DND-41 (cell line): ENCODE measurements at regions not wholly inside any gene's neighbourhood (a gene's known extent, or its start where the extent isn't known, plus 50 kb on each side); places are given as distances from the start of the nearest gene placed in this dataset.

ENCODE experiments used
- CTCF ChIP-seq: IDR thresholded peaks from 2 replicates; pipeline ENCODE4 v1.5.1; 2012; ENCODE audit warnings: borderline replicate concordance, low read length, moderate library complexity, mild to moderate bottlenecking; ENCODE audit not compliant: poor library complexity, severe bottlenecking; ENCODE audit errors: extremely low read depth
- EZH2 ChIP-seq: IDR thresholded peaks from 3 replicates; pipeline ENCODE4 v1.6.1; 2012; ENCODE audit warnings: borderline replicate concordance, low read depth, mild to moderate bottlenecking, moderate library complexity, low read length, inconsistent platforms; ENCODE audit not compliant: severe bottlenecking

- TF ChIP-seq CTCF (no peak), EZH2 (no peak)
These were observed 357.8 kb upstream of the PTBP2 start for GRCh38 chr1:96363826-96364225.
